ENCODE measurements at regions not wholly inside any gene's neighbourhood (a gene's known extent, or its start where the extent isn't known, plus 50 kb on each side); places are given as distances from the start of the nearest gene placed in this dataset.

- TF ChIP-seq GATA3 (IDR thresholded peaks at IDR 0.05; ENCODE audit: low read depth, low read length) (no peak), GATA2 (IDR thresholded peaks at IDR 0.05; ENCODE audit: low read depth, low read length) (no peak)
Observed at GRCh38 chr7:136086712-136087111, 109.6 kb upstream of the MTPN start.

GRCh38 chr7:136079934-136080333 is 102.8 kb upstream of the MTPN start:
- TF ChIP-seq GATA2 (IDR thresholded peaks at IDR 0.05; ENCODE audit: low read depth, low read length) (no peak), GATA3 (IDR thresholded peaks at IDR 0.05; ENCODE audit: low read depth, low read length) (no peak)

DNA sequence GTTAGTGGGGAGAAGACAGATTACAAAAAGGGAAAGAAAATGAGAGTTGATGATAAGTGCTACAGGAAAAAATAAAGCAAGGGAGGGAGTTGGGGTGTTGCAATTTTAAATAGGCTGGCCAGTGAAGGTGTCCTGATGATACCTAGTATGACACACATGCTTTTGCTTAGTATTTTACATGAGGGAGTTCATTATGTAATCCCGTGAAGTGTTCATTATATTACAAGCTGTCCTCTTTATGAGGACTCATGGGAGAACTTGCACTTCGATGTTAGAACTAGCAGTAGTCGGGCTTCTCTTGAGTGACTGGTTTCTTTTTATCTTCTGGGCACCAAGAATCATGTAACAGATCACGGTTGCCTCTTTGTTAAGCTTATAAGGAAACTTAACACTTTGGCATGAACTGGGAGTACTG is 102.3 kb upstream of the MTPN start:
- TF ChIP-seq GATA2 (IDR thresholded peaks at IDR 0.05; ENCODE audit: low read depth, low read length) (no peak), GATA3 (IDR thresholded peaks at IDR 0.05; ENCODE audit: low read depth, low read length) (no peak)

- no peak for TF ChIP-seq GATA3 (IDR thresholded peaks at IDR 0.05; ENCODE audit: low read depth, low read length)
- TF ChIP-seq GATA2 (IDR thresholded peaks at IDR 0.05; ENCODE audit: low read depth, low read length): no peak
Observed at GRCh38 chr7:136079066-136079465, 101.9 kb upstream of the MTPN start.

GRCh38 chr7:136078630-136079029 is 101.5 kb upstream of the MTPN start:
- no peak for TF ChIP-seq GATA2 (IDR thresholded peaks at IDR 0.05; ENCODE audit: low read depth, low read length)
- no peak for TF ChIP-seq GATA3 (IDR thresholded peaks at IDR 0.05; ENCODE audit: low read depth, low read length)

DNA sequence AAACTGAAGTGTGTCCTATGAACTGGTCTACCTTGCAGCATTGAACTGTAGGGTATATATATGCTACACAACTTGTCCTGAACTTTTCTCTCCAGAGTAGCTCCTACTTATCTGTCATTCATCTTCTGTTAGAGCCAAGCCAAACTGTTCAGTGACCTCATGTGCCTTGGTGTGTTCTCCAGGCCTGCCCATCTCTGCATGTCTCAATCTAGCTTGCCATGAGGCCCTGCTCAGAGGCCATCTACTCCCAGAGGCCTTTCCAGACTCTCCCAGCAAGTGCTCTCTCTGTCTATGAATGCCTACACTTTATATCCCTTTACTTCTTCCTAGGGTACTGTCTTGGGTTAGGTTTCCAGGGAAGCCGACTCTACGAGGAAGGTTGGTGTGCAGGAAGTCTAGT is 99.8 kb upstream of the MTPN start:
- TF ChIP-seq GATA3 (IDR thresholded peaks at IDR 0.05; ENCODE audit: low read depth, low read length) (no peak), GATA2 (IDR thresholded peaks at IDR 0.05; ENCODE audit: low read depth, low read length) (no peak)

DNA sequence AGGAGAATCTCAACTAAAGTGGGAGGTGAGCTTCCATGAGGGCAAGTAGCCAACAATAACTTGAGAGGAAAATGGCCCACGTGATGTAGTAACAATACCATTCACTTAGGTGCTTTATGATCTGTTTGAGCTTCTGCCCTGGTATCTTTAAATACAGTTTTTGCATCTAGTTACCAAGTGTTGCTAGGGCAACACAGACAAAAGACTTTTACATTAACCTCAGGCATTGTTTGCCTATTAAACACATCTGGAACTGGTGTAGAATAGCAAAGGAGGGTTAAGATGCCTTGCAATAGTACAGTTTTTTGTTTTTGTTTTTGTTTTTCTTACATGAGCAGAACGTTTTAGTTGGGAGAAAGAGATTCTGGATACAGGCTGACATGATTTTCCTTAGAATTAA is 97.7 kb upstream of the MTPN start:
- TF ChIP-seq GATA2 (IDR thresholded peaks at IDR 0.05; ENCODE audit: low read depth, low read length) (no peak), GATA3 (IDR thresholded peaks at IDR 0.05; ENCODE audit: low read depth, low read length) (no peak)

- no peak for TF ChIP-seq GATA3 (IDR thresholded peaks at IDR 0.05; ENCODE audit: low read depth, low read length)
- TF ChIP-seq GATA2 (IDR thresholded peaks at IDR 0.05; ENCODE audit: low read depth, low read length): no peak
Observed at GRCh38 chr7:136072447-136072846, 95.3 kb upstream of the MTPN start.

- TF ChIP-seq GATA2 (IDR thresholded peaks at IDR 0.05; ENCODE audit: low read depth, low read length) (no peak), GATA3 (IDR thresholded peaks at IDR 0.05; ENCODE audit: low read depth, low read length) (no peak)
Observed at GRCh38 chr7:136070736-136071505, 93.8 kb upstream of the MTPN start.

DNA sequence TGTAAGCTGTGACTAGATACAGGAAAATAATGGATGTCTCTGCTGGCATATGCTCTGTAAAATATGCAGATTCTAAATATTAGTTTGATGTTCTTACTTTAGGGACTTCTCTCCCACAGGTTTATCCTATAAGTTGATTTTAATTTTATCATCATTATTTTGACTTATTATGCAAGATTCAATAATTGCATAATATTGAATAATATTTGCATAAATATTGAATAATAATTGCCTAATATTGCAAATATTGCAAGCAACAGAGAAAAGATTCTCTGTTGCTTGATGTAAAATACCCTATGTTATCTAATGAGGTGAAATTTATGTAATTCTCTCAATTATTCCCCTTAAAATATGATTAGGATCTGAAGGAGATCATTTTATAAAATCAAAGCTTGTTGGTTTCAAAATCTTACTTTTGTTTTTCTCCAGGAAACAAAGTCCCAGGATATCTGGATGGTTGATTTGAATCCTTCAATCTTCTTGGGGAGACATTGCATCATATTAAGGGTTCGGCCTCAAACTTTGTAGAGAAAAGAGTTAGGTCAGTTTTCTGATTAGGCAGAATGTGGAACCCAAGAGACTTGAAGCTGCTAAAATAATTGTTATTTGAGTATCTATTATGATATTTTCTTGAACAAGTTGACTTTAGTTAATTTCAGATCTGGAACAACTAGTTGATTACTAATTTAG is 92.8 kb upstream of the MTPN start:
- TF ChIP-seq GATA2 (IDR thresholded peaks at IDR 0.05; ENCODE audit: low read depth, low read length) (no peak), GATA3 (IDR thresholded peaks at IDR 0.05; ENCODE audit: low read depth, low read length) (no peak)

- no peak for TF ChIP-seq GATA2 (IDR thresholded peaks at IDR 0.05; ENCODE audit: low read depth, low read length)
- no peak for TF ChIP-seq GATA3 (IDR thresholded peaks at IDR 0.05; ENCODE audit: low read depth, low read length)
Observed at GRCh38 chr7:136067277-136067676, 90.1 kb upstream of the MTPN start.

GRCh38 chr7:136066304-136067143 is 89.4 kb upstream of the MTPN start:
- TF ChIP-seq GATA2 (IDR thresholded peaks at IDR 0.05; ENCODE audit: low read depth, low read length): no peak
- TF ChIP-seq GATA3 (IDR thresholded peaks at IDR 0.05; ENCODE audit: low read depth, low read length): no peak

DNA sequence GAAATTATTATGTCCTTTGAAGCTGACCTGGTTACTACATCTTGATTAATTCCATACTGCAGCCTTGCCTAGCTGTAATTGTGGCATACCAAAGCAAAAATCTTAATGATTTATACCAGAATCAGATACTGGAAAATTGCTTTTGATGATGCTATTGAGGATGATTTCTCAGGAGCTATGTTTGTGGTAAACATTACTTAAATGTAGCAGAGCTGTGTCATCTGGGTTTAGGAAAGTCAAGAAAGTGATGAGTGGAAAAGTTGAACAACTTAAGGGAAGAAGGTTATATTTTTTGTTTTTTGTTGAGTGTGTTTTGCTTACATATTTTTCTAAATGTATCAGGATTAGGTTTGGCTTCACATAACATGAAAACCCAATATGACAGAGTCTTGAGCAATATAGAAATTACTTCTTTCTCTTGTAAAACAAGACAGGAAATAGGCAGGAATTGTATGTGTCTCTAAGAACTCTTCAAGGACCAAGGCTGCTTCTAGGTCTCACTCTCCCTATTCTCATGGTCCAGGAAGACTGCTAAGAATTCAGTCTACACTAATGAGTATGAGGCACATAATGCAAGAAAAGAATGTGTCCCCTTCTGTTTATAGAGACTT is 87.6 kb upstream of the MTPN start:
- TF ChIP-seq GATA2 (IDR thresholded peaks at IDR 0.05; ENCODE audit: low read depth, low read length): no peak
- no peak for TF ChIP-seq GATA3 (IDR thresholded peaks at IDR 0.05; ENCODE audit: low read depth, low read length)

GRCh38 chr7:136064081-136064480 is 86.9 kb upstream of the MTPN start:
- TF ChIP-seq GATA3 (IDR thresholded peaks at IDR 0.05; ENCODE audit: low read depth, low read length) (no peak), GATA2 (IDR thresholded peaks at IDR 0.05; ENCODE audit: low read depth, low read length) (no peak)

All from SH-SY5Y (cell line).